ENCODE measurements at regions not wholly inside any gene's neighbourhood (a gene's known extent, or its start where the extent isn't known, plus 50 kb on each side); places are given as distances from the start of the nearest gene placed in this dataset.

GRCh38 chr1:59066236-59066635 is 230.7 kb upstream of the FGGY start:
- no peak for DNase-seq

- no peak for DNase-seq
Observed at GRCh38 chr1:59070610-59071009, 226.3 kb upstream of the FGGY start.

- peak; percentile 75 for DNase-seq
Observed at GRCh38 chr1:59071289-59071688, 225.6 kb upstream of the FGGY start.

GRCh38 chr1:59071876-59072582 is 224.9 kb upstream of the FGGY start:
- peak; percentile 34 for DNase-seq

- DNase-seq, result no peak
Observed at GRCh38 chr1:59072583-59072947, 224.3 kb upstream of the FGGY start.

GRCh38 chr1:59074598-59074997 is 222.3 kb upstream of the FGGY start:
- no peak for DNase-seq

- no peak for DNase-seq
Observed at GRCh38 chr1:59075021-59075420, 221.9 kb upstream of the FGGY start.

GRCh38 chr1:59076612-59077011 is 220.3 kb upstream of the FGGY start:
- no peak for DNase-seq

- no peak for DNase-seq
Observed at GRCh38 chr1:59077466-59078069, 219.3 kb upstream of the FGGY start.

GRCh38 chr1:59078070-59078800 is 218.7 kb upstream of the FGGY start:
- peak; percentile 16 for DNase-seq

- no peak for DNase-seq
Observed at GRCh38 chr1:59078866-59079265, 218.0 kb upstream of the FGGY start.

GRCh38 chr1:59079434-59080140 is 217.3 kb upstream of the FGGY start:
- no peak for DNase-seq

GRCh38 chr1:59081181-59081580 is 215.7 kb upstream of the FGGY start:
- DNase-seq, result no peak

GRCh38 chr1:59081795-59082194 is 215.1 kb upstream of the FGGY start:
- no peak for DNase-seq

- DNase-seq, result no peak
Observed at GRCh38 chr1:59083946-59084865, 212.7 kb upstream of the FGGY start.

- DNase-seq, result no peak
Observed at GRCh38 chr1:59085101-59085500, 211.8 kb upstream of the FGGY start.

GRCh38 chr1:59089036-59089798 is 207.7 kb upstream of the FGGY start:
- DNase-seq, result peak; percentile 65

GRCh38 chr1:59089922-59090457 is 206.9 kb upstream of the FGGY start:
- DNase-seq, result no peak

GRCh38 chr1:59092126-59092525 is 204.8 kb upstream of the FGGY start:
- DNase-seq, result no peak

- DNase-seq, result peak; percentile 91
Observed at GRCh38 chr1:59094001-59094400, 202.9 kb upstream of the FGGY start.

- DNase-seq, result peak; percentile 70
Observed at GRCh38 chr1:59096501-59096900, 200.4 kb upstream of the FGGY start.
